ENCODE measurements at regions not wholly inside any gene's neighbourhood (a gene's known extent, or its start where the extent isn't known, plus 50 kb on each side); places are given as distances from the start of the nearest gene placed in this dataset.

GRCh38 chr7:85630904-85631600, 444.2 kb upstream of the SEMA3D start:
- no peak overlapping the region for H3K4me3 ChIP-seq
- TF ChIP-seq EP300 (IDR thresholded peaks at IDR 0.05) (no peak), CTCF (IDR thresholded peaks at IDR 0.05) (no peak), POLR2AphosphoS5 (IDR thresholded peaks at IDR 0.05) (no peak), POLR2A (IDR thresholded peaks at IDR 0.05) (no peak)
- 66% methylated on average over 1 of the region's 1 CpG for WGBS
- H3K9me3 ChIP-seq, result no peaks in the 10 kb centered on the region
- H3K4me1 ChIP-seq, result no peaks in the 10 kb centered on the region
- H3K27ac ChIP-seq, result no peak overlapping the region
- DNase-seq (ENCODE audit: low spot score in 2 of 2), result no peak
- H3K36me3 ChIP-seq, result no peaks in the 10 kb centered on the region
- no peaks in the 10 kb centered on the region for H3K27me3 ChIP-seq

GRCh38 chr7:85627791-85628586, 441.1 kb upstream of the SEMA3D start:
- no peaks in the 10 kb centered on the region for H3K4me1 ChIP-seq
- H3K4me3 ChIP-seq, result no peak overlapping the region
- no peaks in the 10 kb centered on the region for H3K27me3 ChIP-seq
- no peaks in the 10 kb centered on the region for H3K9me3 ChIP-seq
- no peak overlapping the region for H3K27ac ChIP-seq
- TF ChIP-seq CTCF (IDR thresholded peaks at IDR 0.05) (no peak), POLR2AphosphoS5 (IDR thresholded peaks at IDR 0.05) (no peak), POLR2A (IDR thresholded peaks at IDR 0.05) (no peak), EP300 (IDR thresholded peaks at IDR 0.05) (no peak)
- H3K36me3 ChIP-seq, result no peaks in the 10 kb centered on the region
- WGBS, result 87% methylated on average over 5 of the region's 5 CpGs
- no peak for DNase-seq (ENCODE audit: low spot score in 2 of 2)

- no peak for DNase-seq (ENCODE audit: low spot score in 2 of 2)
- Histone ChIP-seq H3K36me3 (no peaks in the 10 kb centered on the region), H3K4me3 (no peak overlapping the region), H3K9me3 (no peaks in the 10 kb centered on the region), H3K4me1 (no peaks in the 10 kb centered on the region), H3K27me3 (no peaks in the 10 kb centered on the region), H3K27ac (no peak overlapping the region)
- 93% methylated on average over 1 of the region's 1 CpG for WGBS
- TF ChIP-seq EP300 (IDR thresholded peaks at IDR 0.05), result no peak
- no peak for TF ChIP-seq CTCF (IDR thresholded peaks at IDR 0.05)
- TF ChIP-seq POLR2A (IDR thresholded peaks at IDR 0.05), result no peak
- TF ChIP-seq POLR2AphosphoS5 (IDR thresholded peaks at IDR 0.05), result no peak
These were observed 435.2 kb upstream of the SEMA3D start for GRCh38 chr7:85622059-85622458.

GRCh38 chr7:85620936-85621685, 434.3 kb upstream of the SEMA3D start:
- Histone ChIP-seq H3K36me3 (no peaks in the 10 kb centered on the region), H3K27ac (no peak overlapping the region), H3K4me3 (no peak overlapping the region), H3K27me3 (no peaks in the 10 kb centered on the region), H3K4me1 (no peaks in the 10 kb centered on the region), H3K9me3 (no peaks in the 10 kb centered on the region)
- TF ChIP-seq POLR2AphosphoS5 (IDR thresholded peaks at IDR 0.05), result no peak
- no peak for TF ChIP-seq EP300 (IDR thresholded peaks at IDR 0.05)
- WGBS, result 57% methylated on average over 3 of the region's 3 CpGs
- no peak for DNase-seq (ENCODE audit: low spot score in 2 of 2)

- no peaks in the 10 kb centered on the region for H3K9me3 ChIP-seq
- DNase-seq (ENCODE audit: low spot score in 2 of 2), result no peak
- H3K27me3 ChIP-seq, result no peaks in the 10 kb centered on the region
- TF ChIP-seq CTCF (IDR thresholded peaks at IDR 0.05) (no peak), POLR2AphosphoS5 (IDR thresholded peaks at IDR 0.05) (no peak), EP300 (IDR thresholded peaks at IDR 0.05) (no peak), POLR2A (IDR thresholded peaks at IDR 0.05) (no peak)
- no peaks in the 10 kb centered on the region for H3K36me3 ChIP-seq
- H3K4me1 ChIP-seq, result no peaks in the 10 kb centered on the region
- no peak overlapping the region for H3K27ac ChIP-seq
- 79% methylated on average over 1 of the region's 1 CpG for WGBS
- H3K4me3 ChIP-seq, result no peak overlapping the region
These were observed 432.4 kb upstream of the SEMA3D start for GRCh38 chr7:85619236-85619635.
